ENCODE measurements at regions not wholly inside any gene's neighbourhood (a gene's known extent, or its start where the extent isn't known, plus 50 kb on each side); places are given as distances from the start of the nearest gene placed in this dataset.

DNA sequence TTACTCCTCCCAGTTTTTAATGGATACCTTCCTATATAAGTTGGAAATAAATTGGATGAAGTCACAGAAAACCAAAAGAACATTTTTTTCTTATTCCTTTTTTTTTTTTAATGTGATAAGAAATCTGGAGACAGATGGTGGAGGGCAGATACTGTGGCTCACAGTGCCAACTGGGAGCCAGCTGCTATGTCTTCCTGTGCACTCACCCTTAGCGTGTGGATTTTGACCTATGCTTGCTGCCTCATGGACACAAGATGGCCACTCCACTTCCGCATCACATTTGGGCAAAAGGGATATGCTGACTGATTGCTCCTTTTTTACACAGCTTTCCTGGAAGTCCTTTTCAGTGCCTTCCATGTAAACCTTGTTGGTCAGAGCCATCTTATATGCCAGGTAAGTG lies 342.6 kb downstream of the MAN2A1 start:
- Histone ChIP-seq H3K36me3 (no peaks in the 10 kb centered on the region), H3K9me3 (no peaks in the 10 kb centered on the region), H3K4me1 (peaks cover 0 to 11% (median 8%) of the 10 kb centered on the region in 4 donors), H3K27me3 (no peaks in the 10 kb centered on the region), H3K27ac (no peak overlapping the region), H3K4me3 (no peak overlapping the region)
- DNase-seq = no peak
- 91 to 94% methylated on average over 2 of the region's 2 CpGs for WGBS, 2 donors
- intact Hi-C loops (cut with DNase I) = no loop called here
- TF ChIP-seq POLR2AphosphoS5 (IDR thresholded peaks at IDR 0.05) (no peak), EP300 (IDR thresholded peaks at IDR 0.05) (no peak), POLR2A (IDR thresholded peaks at IDR 0.05) (no peak)
- TF ChIP-seq, protein P1, sequence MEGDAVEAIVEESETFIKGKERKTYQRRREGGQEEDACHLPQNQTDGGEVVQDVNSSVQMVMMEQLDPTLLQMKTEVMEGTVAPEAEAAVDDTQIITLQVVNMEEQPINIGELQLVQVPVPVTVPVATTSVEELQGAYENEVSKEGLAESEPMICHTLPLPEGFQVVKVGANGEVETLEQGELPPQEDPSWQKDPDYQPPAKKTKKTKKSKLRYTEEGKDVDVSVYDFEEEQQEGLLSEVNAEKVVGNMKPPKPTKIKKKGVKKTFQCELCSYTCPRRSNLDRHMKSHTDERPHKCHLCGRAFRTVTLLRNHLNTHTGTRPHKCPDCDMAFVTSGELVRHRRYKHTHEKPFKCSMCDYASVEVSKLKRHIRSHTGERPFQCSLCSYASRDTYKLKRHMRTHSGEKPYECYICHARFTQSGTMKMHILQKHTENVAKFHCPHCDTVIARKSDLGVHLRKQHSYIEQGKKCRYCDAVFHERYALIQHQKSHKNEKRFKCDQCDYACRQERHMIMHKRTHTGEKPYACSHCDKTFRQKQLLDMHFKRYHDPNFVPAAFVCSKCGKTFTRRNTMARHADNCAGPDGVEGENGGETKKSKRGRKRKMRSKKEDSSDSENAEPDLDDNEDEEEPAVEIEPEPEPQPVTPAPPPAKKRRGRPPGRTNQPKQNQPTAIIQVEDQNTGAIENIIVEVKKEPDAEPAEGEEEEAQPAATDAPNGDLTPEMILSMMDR (IDR thresholded peaks at IDR 0.05) = no peak

DNA sequence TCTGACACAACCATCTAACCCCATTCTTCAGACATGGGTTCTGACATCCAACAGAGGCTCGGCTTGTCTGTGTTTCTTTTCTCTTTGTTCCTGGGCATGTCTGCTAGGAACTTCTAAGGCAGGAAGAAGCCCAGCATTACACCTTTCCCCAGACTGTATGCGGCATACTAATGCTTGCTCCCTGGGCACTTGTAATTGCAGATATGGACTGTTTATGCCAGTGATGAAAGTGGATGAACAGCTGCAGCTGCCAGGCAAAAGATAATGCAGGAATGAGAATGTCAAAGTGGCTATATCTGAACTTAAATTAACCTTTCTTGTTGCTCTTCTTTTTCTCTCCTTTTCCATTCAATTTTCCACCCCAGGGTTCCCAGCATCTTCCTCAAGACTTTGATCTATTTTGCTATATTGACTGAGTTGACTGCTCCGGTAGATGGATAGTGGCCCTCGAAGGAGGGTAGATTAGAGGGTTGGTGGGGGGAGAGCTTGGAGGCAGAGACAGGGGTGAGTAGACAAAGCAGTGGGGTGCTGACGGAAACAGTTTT lies 344.4 kb downstream of the MAN2A1 start:
- WGBS, 2 donors = 87 to 88% methylated on average over 5 of the region's 5 CpGs

DNA sequence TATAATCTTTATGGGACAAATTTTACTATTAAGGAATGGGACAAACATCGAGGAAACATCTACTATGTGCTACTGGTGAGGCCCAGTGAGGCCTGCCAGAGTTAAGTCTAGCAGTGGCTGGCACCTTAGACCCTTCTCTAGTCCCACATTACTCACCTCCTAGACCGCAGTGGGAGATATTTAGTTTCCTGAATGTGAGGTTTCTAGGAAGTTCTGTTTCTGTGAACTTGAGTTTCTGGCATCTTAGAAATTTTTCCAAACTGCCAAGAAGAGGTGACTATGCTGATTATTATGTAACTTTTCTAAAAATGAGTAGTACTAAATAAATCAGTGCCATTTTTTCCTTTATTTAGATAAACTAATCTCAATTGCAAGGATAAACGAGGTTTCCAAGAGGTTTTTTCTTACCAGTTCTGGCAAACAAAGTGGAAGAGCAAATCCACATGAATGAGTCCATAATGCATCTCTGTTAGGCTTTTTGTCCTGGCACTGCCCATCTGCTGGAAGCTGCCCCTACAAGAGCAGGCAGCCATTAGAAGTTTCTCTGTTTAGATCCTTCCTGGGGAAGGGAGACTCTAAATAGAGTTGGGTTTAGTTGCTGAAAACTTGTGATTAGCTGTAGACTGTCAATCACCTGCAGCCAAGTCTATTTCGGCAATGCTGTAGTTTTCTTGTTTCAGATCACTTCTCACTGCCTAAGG lies 348.7 kb downstream of the MAN2A1 start:
- no peaks in the 10 kb centered on the region for H3K36me3 ChIP-seq
- peaks cover 0 to 4% (median 1%) of the 10 kb centered on the region in 4 donors for H3K9me3 ChIP-seq
- H3K27me3 ChIP-seq = no peaks in the 10 kb centered on the region
- no peak overlapping the region for H3K27ac ChIP-seq
- intact Hi-C loops (cut with DNase I) = no loop called here
- TF ChIP-seq POLR2A (IDR thresholded peaks at IDR 0.05) (no peak), EP300 (IDR thresholded peaks at IDR 0.05) (no peak), POLR2AphosphoS5 (IDR thresholded peaks at IDR 0.05) (no peak)
- TF ChIP-seq, protein P1 (IDR thresholded peaks at IDR 0.05) = no peak
- DNase-seq = no peak
- H3K4me1 ChIP-seq = no peaks in the 10 kb centered on the region
- 68% methylated on average over 4 of the region's 4 CpGs for WGBS, 2 donors
- H3K4me3 ChIP-seq = no peak overlapping the region

More for the DNA sequence above, 344.4 kb downstream of the MAN2A1 start:
- no peak for DNase-seq
- intact Hi-C loops (cut with DNase I) = no loop called here
- no peaks in the 10 kb centered on the region for H3K36me3 ChIP-seq
- no peak for TF ChIP-seq POLR2AphosphoS5 (IDR thresholded peaks at IDR 0.05)
- TF ChIP-seq EP300 (IDR thresholded peaks at IDR 0.05) = no peak
- TF ChIP-seq, protein P1 (IDR thresholded peaks at IDR 0.05) = no peak
- no peak for TF ChIP-seq POLR2A (IDR thresholded peaks at IDR 0.05)
- H3K9me3 ChIP-seq = no peaks in the 10 kb centered on the region
- no peak overlapping the region for H3K27ac ChIP-seq
- peaks cover 0 to 11% (median 8%) of the 10 kb centered on the region in 4 donors for H3K4me1 ChIP-seq
- H3K27me3 ChIP-seq = no peaks in the 10 kb centered on the region
- no peak overlapping the region for H3K4me3 ChIP-seq

DNA sequence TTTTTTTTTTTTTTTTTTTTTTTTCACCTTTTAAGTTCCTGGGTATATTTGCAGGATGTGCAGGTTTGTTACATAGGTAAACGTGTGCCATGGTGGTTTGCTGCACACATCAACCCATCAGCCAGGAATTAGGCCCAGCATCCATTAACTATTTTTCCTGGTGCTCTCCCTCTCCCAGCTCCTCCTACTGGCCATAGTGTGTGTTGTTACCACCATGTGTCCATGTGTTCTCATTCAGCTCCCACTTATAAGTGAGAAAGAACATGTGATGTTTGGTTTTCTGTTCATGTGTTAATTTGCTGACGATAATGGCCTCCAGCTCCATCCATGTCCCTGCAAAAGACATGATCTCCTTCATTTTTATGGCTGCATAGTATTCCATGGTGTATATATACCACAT lies 350.5 kb downstream of the MAN2A1 start:
- H3K27ac ChIP-seq = no peak overlapping the region

More for the DNA sequence above, 350.5 kb downstream of the MAN2A1 start:
- DNase-seq = no peak
- Histone ChIP-seq H3K9me3 (peaks cover 0 to 5% (median 2%) of the 10 kb centered on the region in 4 donors), H3K4me3 (no peak overlapping the region), H3K4me1 (no peaks in the 10 kb centered on the region), H3K36me3 (no peaks in the 10 kb centered on the region), H3K27me3 (no peaks in the 10 kb centered on the region)
- intact Hi-C loops (cut with DNase I) = no loop called here
- TF ChIP-seq, protein P1 (IDR thresholded peaks at IDR 0.05) = no peak
- TF ChIP-seq EP300 (IDR thresholded peaks at IDR 0.05) = no peak
- no peak for TF ChIP-seq POLR2A (IDR thresholded peaks at IDR 0.05)
- TF ChIP-seq POLR2AphosphoS5 (IDR thresholded peaks at IDR 0.05) = no peak
- 87 to 90% methylated on average over 2 of the region's 2 CpGs for WGBS, 2 donors
